ENCODE measurements at regions not wholly inside any gene's neighbourhood (a gene's known extent, or its start where the extent isn't known, plus 50 kb on each side); places are given as distances from the start of the nearest gene placed in this dataset.

- Histone ChIP-seq H3K36me3 (ENCODE audit: control insufficient read depth, insufficient read depth, low read length) (no peaks in the 10 kb centered on the region), H3K4me3 (ENCODE audit: insufficient read depth, low read depth, low read length) (no peak overlapping the region), H3K9me3 (ENCODE audit: control insufficient read depth, low read length) (no peaks in the 10 kb centered on the region), H3K4me1 (ENCODE audit: control insufficient read depth, insufficient read depth, low read length) (no peaks in the 10 kb centered on the region), H3K27ac (ENCODE audit: insufficient read depth, low read depth, low read length, poor library complexity, severe bottlenecking) (no peak overlapping the region), H3K27me3 (ENCODE audit: control insufficient read depth, insufficient read depth, low read length, poor library complexity, severe bottlenecking) (no peaks in the 10 kb centered on the region)
- WGBS, 2 experiments: 90 to 91% methylated on average over 9 of the region's 9 CpGs
Observed at GRCh38 chr3:176697284-176697889, 499.9 kb downstream of the TBL1XR1 start.

- no peak overlapping the region for H3K27ac ChIP-seq (ENCODE audit: insufficient read depth, low read depth, low read length, poor library complexity, severe bottlenecking)
- H3K4me1 ChIP-seq (ENCODE audit: control insufficient read depth, insufficient read depth, low read length): no peaks in the 10 kb centered on the region
- no peaks in the 10 kb centered on the region for H3K36me3 ChIP-seq (ENCODE audit: control insufficient read depth, insufficient read depth, low read length)
- H3K9me3 ChIP-seq (ENCODE audit: control insufficient read depth, low read length): no peaks in the 10 kb centered on the region
- no peaks in the 10 kb centered on the region for H3K27me3 ChIP-seq (ENCODE audit: control insufficient read depth, insufficient read depth, low read length, poor library complexity, severe bottlenecking)
- WGBS, 2 experiments: 59 to 66% methylated on average over 4 of the region's 4 CpGs
- no peak overlapping the region for H3K4me3 ChIP-seq (ENCODE audit: insufficient read depth, low read depth, low read length)
Observed at GRCh38 chr3:176696816-176697215, 500.5 kb downstream of the TBL1XR1 start.

GRCh38 chr3:176692966-176693785, 504.1 kb downstream of the TBL1XR1 start:
- Histone ChIP-seq H3K4me3 (ENCODE audit: insufficient read depth, low read depth, low read length) (no peak overlapping the region), H3K9me3 (ENCODE audit: control insufficient read depth, low read length) (no peaks in the 10 kb centered on the region), H3K36me3 (ENCODE audit: control insufficient read depth, insufficient read depth, low read length) (no peaks in the 10 kb centered on the region), H3K4me1 (ENCODE audit: control insufficient read depth, insufficient read depth, low read length) (no peaks in the 10 kb centered on the region), H3K27me3 (ENCODE audit: control insufficient read depth, insufficient read depth, low read length, poor library complexity, severe bottlenecking) (no peaks in the 10 kb centered on the region), H3K27ac (ENCODE audit: insufficient read depth, low read depth, low read length, poor library complexity, severe bottlenecking) (no peak overlapping the region)
- WGBS, 2 experiments: 92 to 94% methylated on average over 4 of the region's 4 CpGs

- no peak overlapping the region for H3K4me3 ChIP-seq (ENCODE audit: insufficient read depth, low read depth, low read length)
- H3K36me3 ChIP-seq (ENCODE audit: control insufficient read depth, insufficient read depth, low read length): no peaks in the 10 kb centered on the region
- H3K9me3 ChIP-seq (ENCODE audit: control insufficient read depth, low read length): no peaks in the 10 kb centered on the region
- H3K4me1 ChIP-seq (ENCODE audit: control insufficient read depth, insufficient read depth, low read length): no peaks in the 10 kb centered on the region
- 84 to 85% methylated on average over 8 of the region's 8 CpGs for WGBS, 2 experiments
- H3K27me3 ChIP-seq (ENCODE audit: control insufficient read depth, insufficient read depth, low read length, poor library complexity, severe bottlenecking): no peaks in the 10 kb centered on the region
- no peak overlapping the region for H3K27ac ChIP-seq (ENCODE audit: insufficient read depth, low read depth, low read length, poor library complexity, severe bottlenecking)
Observed at GRCh38 chr3:176692199-176692965, 504.9 kb downstream of the TBL1XR1 start.

GRCh38 chr3:176690083-176690869, 507.0 kb downstream of the TBL1XR1 start:
- H3K9me3 ChIP-seq (ENCODE audit: control insufficient read depth, low read length): no peaks in the 10 kb centered on the region
- 72 to 75% methylated on average over 7 of the region's 7 CpGs for WGBS, 2 experiments
- no peaks in the 10 kb centered on the region for H3K4me1 ChIP-seq (ENCODE audit: control insufficient read depth, insufficient read depth, low read length)
- no peaks in the 10 kb centered on the region for H3K36me3 ChIP-seq (ENCODE audit: control insufficient read depth, insufficient read depth, low read length)
- no peak overlapping the region for H3K27ac ChIP-seq (ENCODE audit: insufficient read depth, low read depth, low read length, poor library complexity, severe bottlenecking)
- no peak overlapping the region for H3K4me3 ChIP-seq (ENCODE audit: insufficient read depth, low read depth, low read length)
- H3K27me3 ChIP-seq (ENCODE audit: control insufficient read depth, insufficient read depth, low read length, poor library complexity, severe bottlenecking): no peaks in the 10 kb centered on the region

- Histone ChIP-seq H3K27me3 (ENCODE audit: control insufficient read depth, insufficient read depth, low read length, poor library complexity, severe bottlenecking) (no peaks in the 10 kb centered on the region), H3K27ac (ENCODE audit: insufficient read depth, low read depth, low read length, poor library complexity, severe bottlenecking) (no peak overlapping the region), H3K36me3 (ENCODE audit: control insufficient read depth, insufficient read depth, low read length) (no peaks in the 10 kb centered on the region), H3K9me3 (ENCODE audit: control insufficient read depth, low read length) (no peaks in the 10 kb centered on the region), H3K4me1 (ENCODE audit: control insufficient read depth, insufficient read depth, low read length) (no peaks in the 10 kb centered on the region), H3K4me3 (ENCODE audit: insufficient read depth, low read depth, low read length) (no peak overlapping the region)
- 87 to 100% methylated on average over 1 to 2 of the region's 2 CpGs for whole genome bisulfite sequencing, 2 experiments
Observed at GRCh38 chr3:176687754-176688153, 509.5 kb downstream of the TBL1XR1 start.

- no peak overlapping the region for H3K4me3 ChIP-seq (ENCODE audit: insufficient read depth, low read depth, low read length)
- 93% methylated on average over 2 of the region's 2 CpGs for WGBS, 2 experiments
- H3K4me1 ChIP-seq (ENCODE audit: control insufficient read depth, insufficient read depth, low read length): no peaks in the 10 kb centered on the region
- H3K27me3 ChIP-seq (ENCODE audit: control insufficient read depth, insufficient read depth, low read length, poor library complexity, severe bottlenecking): no peaks in the 10 kb centered on the region
- no peaks in the 10 kb centered on the region for H3K9me3 ChIP-seq (ENCODE audit: control insufficient read depth, low read length)
- H3K36me3 ChIP-seq (ENCODE audit: control insufficient read depth, insufficient read depth, low read length): no peaks in the 10 kb centered on the region
- no peak overlapping the region for H3K27ac ChIP-seq (ENCODE audit: insufficient read depth, low read depth, low read length, poor library complexity, severe bottlenecking)
Observed at GRCh38 chr3:176683382-176683781, 513.9 kb downstream of the TBL1XR1 start.

- Histone ChIP-seq H3K4me3 (ENCODE audit: insufficient read depth, low read depth, low read length) (no peak overlapping the region), H3K27me3 (ENCODE audit: control insufficient read depth, insufficient read depth, low read length, poor library complexity, severe bottlenecking) (no peaks in the 10 kb centered on the region), H3K36me3 (ENCODE audit: control insufficient read depth, insufficient read depth, low read length) (no peaks in the 10 kb centered on the region), H3K27ac (ENCODE audit: insufficient read depth, low read depth, low read length, poor library complexity, severe bottlenecking) (no peak overlapping the region), H3K9me3 (ENCODE audit: control insufficient read depth, low read length) (no peaks in the 10 kb centered on the region), H3K4me1 (ENCODE audit: control insufficient read depth, insufficient read depth, low read length) (peaks cover 4% of the 10 kb centered on the region)
- WGBS, 2 experiments: 63 to 74% methylated on average over 6 to 8 of the region's 8 CpGs
Observed at GRCh38 chr3:176663837-176664831, 533.1 kb downstream of the TBL1XR1 start.

- H3K4me1 ChIP-seq (ENCODE audit: control insufficient read depth, insufficient read depth, low read length): peaks cover 4% of the 10 kb centered on the region
- no peaks in the 10 kb centered on the region for H3K9me3 ChIP-seq (ENCODE audit: control insufficient read depth, low read length)
- H3K27ac ChIP-seq (ENCODE audit: insufficient read depth, low read depth, low read length, poor library complexity, severe bottlenecking): no peak overlapping the region
- H3K4me3 ChIP-seq (ENCODE audit: insufficient read depth, low read depth, low read length): no peak overlapping the region
- WGBS, 2 experiments: 50 to 70% methylated on average over 1 of the region's 1 CpG
- no peaks in the 10 kb centered on the region for H3K27me3 ChIP-seq (ENCODE audit: control insufficient read depth, insufficient read depth, low read length, poor library complexity, severe bottlenecking)
- no peaks in the 10 kb centered on the region for H3K36me3 ChIP-seq (ENCODE audit: control insufficient read depth, insufficient read depth, low read length)
Observed at GRCh38 chr3:176663387-176663786, 533.9 kb downstream of the TBL1XR1 start.
